HG03139 (cell line): ENCODE measurements at regions not wholly inside any gene's neighbourhood (a gene's known extent, or its start where the extent isn't known, plus 50 kb on each side); places are given as distances from the start of the nearest gene placed in this dataset.
"Not testable (repeated sequence)": the region's sequence is repeated elsewhere in the genome, so short reads cannot be mapped to it uniquely, and the experiment has no call there.

Experiments
- ATAC-seq: cut with Tn5 transposase; IDR thresholded peaks from one replicate; pipeline ENCODE4 v1.9.1; 2021; ENCODE audit not compliant: unreplicated experiment

DNA sequence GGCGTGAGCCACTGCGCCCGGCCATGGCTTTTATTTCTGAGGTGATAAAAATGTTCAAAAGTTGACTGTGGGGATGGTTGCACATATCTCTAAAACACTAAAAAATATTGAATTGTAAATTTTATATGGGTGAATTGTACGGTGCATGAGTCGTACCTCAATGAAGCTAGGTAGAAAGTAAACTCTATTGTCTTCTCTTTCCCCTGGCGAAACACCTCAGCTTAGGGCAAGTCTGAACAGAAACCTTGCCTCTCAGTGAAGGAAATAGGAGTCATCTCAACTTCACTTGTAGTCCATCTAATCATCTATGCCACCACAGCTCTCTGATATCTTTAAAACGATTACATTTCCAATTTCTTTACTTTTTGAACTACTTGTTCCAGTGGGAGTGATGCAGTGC is 309.6 kb downstream of the SPATA31A1 start:
- not testable (repeated sequence) for ATAC-seq

DNA sequence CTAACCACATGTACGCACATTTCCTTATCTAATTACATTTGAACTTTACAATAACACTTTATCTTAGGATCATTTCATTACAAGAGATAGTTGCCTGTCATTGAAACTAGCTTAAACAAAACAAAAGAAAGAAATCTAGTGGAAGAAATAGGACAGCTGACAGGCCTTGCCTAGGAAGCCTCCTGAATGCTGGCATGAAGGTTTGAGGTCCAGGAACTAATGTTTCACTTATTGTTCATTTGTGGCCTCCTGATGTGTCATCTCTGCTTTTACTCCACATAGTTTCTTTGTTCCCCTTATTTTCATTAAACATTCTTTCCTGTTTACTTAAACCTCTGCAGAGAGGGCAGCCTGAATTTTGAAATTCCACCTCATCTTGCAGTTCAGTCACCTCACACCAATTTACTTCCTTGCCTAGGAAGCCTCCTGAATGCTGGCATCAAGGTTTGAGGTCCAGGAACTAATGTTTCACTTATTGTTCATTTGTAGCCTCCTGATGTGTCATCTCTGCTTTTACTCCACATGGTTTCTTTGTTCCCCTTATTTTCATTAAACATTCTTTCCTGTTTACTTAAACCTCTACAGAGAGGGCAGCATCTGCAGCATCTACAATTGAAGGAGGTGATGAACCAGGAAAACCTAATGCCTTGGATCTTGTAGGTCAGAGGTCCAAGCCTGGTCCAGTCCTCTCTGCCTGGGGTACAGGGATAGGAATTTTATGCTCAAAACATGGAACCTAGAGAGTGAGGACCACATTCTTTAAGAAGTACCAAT is 319.2 kb downstream of the SPATA31A1 start:
- ATAC-seq = not testable (repeated sequence)

DNA sequence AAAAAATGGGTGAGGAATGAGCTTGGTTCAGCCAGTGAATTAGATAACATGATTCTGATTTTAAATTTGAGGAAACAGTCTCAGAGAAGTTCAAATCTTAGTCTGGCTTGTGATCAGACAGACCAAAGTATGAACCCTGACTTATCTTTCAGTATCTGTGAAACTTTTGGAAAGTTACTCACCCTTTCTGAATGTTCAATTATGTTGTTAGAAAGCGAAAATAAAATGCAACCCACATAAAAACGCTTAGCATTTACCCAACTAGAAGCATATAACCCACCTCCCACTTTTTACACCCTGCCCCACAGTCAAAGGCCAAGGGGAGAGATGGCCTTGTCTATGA is 319.7 kb downstream of the SPATA31A1 start:
- ATAC-seq = not testable (repeated sequence)

DNA sequence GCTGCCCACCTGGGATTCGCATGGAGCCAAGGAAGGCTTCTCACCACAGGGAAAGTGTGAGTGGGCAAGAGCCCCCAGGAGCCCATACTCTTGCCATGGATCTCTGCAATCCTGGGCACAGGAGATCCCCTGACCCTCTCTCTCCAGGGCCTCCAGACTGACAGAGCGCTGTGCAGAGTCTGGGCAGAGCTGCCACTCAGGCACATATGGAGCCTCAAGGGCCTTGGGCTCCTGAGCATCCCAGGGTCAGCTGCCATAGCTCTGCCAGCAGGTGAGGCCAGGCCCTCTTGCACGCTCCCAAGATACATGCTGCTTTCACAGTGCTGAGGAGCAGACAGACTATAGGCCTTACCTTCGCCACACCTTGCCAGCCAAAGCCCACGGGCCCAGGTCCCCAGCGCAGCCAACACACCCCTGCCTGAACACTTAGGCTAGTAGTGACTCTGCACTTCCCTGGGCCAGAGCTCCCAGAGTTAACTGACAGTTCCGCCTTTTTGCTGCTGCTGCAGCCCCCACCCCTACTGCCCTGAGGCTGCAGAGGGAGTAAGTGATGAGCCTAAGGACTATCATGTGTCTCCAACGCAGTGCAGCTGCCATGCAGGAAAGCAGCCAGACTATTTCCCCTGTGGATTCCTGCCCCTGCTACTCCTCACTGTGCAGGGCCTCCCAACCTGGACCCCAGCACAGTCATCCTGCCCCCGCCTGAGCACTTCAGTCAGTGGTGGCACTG is 323.2 kb downstream of the SPATA31A1 start:
- not testable (repeated sequence) for ATAC-seq

DNA sequence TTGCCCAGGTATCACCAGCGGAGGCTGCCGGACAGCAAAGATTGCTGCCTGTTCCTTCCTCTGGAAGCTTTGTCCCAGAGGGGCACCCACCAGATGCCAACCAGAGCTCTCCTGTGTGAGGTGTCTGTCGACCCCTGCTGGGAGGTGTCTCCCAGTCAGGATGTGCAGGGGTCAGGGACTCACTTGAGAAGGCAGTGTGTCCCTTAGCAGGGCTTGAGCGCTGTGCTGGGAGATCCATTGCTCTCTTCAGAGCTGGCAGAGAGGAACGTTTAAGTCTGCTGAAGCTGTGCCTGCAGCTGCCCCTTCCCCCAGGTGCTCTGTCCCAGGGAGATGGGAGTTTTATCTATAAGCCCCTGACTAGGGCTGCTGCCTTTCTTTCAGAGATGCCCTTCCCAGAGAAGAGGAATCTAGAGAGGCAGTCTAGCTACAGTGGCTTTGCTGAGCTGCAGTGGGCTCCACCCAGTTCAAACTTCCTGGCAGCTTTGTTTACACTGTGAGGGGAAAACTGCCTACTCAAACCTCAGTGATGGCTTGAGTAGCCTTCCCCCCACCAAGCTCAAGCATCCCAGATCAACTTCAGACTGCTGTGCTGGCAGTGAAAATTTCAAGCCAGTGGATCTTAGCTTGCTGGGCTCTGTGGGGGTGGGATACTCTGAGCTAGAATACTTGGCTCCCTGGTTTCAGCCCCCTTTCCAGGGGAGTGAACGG is 325.4 kb downstream of the SPATA31A1 start:
- ATAC-seq = not testable (repeated sequence)

DNA sequence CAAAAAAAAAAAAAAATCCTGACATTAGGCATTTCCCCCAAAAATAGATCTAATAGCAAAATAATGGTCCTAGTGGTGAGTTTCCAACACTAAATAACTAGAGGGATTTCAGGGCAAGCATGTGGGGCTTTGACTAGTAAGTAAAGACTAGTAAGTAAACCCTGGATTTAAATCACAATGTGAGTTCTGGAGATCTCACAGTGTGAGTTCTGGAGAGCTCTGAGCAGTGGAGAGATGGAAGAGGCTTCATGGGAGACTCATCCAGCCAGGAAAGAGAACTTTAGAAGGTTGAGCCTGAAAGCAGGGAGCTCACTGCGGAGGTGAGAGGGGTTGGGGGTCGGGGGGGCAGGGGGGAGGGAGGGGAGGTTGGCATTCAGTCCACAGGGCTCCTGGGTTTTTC is 373.4 kb downstream of the SPATA31A1 start:
- ATAC-seq = not testable (repeated sequence)

DNA sequence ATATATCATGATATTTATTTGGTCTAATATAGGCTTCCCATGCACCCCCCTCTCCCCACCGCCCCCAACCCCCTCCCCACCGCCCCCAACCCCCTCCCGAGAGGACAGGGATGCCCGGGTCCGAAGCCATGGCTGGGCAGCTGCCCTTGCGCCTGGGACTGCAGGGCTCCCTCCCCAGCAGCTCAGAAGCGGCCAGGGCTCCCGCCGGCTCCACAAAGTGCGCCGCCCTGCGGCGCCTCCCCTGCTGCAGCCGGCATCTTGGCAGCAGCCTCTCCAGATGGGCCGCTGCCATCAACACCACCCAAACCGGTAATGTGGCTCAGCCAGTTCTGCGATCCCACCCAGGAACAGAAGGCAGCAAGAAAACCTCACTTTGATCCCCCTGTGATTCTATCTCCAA is 389.4 kb downstream of the SPATA31A1 start:
- ATAC-seq = not testable (repeated sequence)

DNA sequence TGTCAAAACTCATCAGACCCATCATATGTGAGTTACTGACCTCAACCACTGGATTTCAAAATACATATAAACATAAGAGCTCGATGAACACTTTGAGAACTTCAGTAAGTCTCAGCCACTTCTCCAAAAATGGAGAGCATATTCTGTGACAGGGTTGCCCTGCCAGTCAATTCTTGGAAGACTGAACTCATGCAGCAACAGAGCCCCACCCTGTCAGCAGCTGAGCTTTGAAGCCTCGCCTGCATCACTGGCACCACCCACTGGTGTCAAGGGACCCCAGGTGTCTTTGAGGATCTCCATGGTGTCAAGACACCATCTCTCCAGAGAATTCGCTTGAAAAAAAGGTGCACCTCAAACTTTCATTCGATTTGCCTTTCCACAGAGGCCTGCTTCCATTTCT is 420.1 kb downstream of the SPATA31A1 start:
- ATAC-seq = not testable (repeated sequence)

DNA sequence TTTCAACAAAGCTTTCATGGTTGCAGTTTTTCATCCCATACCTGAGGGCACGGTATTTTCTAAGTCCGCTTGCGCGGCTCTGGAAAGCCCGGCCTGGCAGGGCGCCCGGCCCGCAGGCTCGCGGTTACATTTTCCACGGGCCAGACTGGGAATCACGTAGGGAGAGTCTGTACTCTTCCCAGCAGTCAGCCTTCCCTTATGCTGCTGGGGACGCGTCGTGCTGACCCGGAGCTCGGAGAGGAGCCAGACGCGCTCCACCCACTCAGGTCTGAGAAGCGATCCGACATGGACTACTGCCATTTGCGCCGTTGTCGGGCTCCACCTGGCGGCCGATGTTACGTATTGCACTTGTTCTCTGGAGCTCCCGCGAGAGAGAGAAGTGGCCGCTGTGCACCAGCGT is 435.9 kb downstream of the SPATA31A1 start:
- peak; percentile 100 for ATAC-seq

DNA sequence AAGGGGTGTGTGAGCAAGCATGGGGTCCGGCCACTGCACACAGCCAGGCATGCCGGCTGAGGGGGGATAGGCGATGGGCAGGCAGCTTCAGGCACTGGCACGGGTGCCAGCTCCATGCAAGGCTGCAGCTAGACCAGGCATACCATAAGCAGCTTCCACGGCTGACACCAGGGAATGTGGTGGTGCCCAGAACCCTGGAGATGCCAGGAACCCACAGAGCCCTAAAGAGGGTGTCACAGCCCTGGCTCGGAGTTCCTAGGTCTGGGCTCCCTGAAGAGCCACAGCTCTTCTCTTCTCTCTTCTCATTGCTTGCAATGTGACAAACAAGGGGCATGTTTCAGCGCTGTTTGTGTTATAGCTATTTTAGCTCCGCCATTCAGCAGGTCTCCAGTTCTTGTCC is 442.5 kb downstream of the SPATA31A1 start:
- ATAC-seq = not testable (repeated sequence)

DNA sequence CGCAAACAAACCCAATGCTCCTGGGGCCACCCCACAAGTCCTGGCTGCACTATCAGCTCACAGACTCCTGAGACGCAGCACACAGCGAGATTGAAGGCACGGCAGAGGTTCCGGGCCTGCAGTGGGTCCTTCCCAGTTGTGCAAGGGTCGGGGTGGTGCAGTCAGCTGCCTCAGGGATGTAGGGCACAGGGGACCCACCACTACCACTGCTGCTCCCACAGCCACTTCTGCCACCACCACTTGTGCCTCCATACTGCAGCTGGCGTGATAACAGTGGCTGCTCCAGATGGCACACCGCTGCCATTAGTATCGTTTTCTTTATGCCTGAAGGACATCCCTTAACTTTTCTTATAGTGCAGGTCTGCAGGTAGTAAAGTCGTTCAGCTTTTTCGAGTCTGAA is 443.8 kb downstream of the SPATA31A1 start:
- not testable (repeated sequence) for ATAC-seq

DNA sequence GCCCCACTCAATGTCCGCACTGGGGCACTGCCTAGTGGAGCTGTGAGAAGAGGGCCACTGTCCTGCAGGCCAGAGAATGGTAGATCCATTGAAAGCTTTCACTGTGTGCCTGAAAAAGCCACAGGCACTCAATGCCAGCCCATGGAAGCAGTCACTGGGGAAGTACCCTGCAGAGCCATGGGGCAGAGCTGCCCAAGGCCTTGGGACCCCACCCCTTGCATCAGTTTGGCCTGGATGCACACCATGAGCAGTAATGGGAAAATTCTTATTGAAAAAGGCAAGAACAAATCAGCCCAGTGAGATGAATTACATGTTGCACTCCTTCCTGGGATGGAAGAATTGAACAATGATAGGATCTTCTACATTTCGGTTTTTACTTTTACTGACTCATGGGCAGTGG is 447.1 kb downstream of the SPATA31A1 start:
- not testable (repeated sequence) for ATAC-seq

DNA sequence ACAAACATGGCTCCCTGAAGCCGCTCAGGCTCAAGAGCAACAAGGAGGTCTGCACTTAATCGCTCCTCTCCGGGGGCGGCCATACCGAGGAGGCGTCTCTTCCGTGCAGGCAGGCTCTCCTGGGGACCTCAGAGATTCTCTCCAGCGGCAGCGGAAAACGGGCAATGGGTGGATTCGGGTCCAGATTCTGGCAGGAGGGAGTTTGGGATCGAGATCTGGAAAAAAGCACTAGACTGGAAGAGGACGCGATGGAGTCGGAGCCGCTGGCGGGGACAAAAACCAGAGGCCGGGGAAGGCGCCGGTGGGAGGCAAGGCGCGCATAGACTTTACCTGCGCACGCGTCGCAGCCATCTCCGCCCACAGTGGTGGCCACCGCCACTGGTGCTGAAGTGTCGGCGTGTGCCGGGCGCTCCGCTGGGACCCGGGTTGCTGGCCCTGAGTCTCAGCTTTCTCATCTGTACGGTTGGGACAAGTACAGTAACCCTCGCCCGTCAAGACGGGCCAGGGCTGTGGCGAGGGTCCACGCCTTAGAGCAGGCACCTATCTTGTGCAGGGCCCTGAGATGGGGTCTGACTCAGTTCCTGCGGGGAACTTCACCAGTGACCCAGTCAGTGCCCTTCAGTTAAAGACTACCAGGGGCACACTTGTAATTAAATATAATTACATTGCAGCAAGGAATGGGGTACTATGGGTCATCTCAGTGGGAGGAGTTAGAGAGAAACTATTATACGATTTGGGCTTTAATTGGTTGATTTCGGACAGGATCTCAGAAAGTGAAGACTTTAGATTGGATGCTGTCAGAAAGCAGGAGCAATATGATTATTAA is 454.1 kb downstream of the SPATA31A1 start:
- ATAC-seq = peak; percentile 100

DNA sequence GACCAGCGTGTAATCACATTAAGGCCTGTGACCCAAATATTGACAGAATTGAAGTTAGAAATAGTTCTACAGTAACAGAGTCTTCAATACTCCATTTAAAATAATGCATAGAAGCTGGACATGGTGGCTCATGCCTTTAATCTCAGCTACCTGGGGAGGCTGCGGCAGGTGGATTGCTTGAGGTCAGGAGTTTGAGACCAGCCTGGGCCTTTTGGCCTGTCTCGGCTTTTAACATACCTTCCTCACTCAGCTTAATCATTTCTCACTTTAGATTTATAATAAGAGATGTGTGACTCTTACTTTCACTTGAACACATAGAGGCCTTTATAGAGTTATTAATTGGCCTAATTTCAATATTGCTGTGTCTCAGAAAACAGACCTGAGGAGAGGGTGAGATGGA is 454.9 kb downstream of the SPATA31A1 start:
- not testable (repeated sequence) for ATAC-seq

DNA sequence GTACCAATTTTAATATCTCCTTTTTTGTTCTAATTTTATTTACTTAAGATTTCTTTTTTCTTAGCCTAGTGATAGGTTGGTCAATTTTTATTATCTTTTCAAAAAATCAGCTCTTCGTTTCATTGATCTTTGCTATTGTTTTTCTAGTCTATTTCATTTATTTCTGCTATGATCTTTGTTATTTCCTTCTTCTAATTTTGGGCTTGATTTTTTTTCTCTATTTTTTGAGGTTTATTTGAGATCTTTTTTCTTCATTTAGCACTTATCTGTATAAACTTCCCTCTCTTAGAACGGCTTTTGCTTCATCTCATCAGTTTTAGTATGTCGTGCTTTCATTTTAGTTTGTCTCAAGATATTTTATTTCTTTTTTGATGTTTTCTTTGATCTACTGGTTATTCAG is 456.1 kb downstream of the SPATA31A1 start:
- not testable (repeated sequence) for ATAC-seq

DNA sequence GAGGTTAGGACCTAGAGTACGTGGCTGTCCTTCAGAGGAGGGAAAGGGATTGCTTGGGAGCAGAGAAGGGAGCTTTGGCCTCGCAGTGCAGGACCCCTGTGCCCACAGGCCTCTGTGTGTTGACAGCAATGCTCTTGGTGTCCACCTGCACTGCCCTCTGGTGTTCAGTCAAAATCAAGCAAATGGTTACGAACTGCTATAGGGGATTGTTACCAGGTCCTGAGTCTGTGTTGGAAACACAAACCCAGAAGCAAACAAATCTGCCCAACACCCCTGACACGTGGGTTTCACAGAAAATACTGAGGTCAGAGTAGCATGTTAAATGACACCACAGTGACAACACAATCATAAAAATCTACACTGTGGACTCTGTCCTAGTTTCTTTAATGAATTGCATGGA is 473.0 kb downstream of the SPATA31A1 start:
- ATAC-seq = not testable (repeated sequence)
